RWPE2 (cell line): ENCODE measurements at regions not wholly inside any gene's neighbourhood (a gene's known extent, or its start where the extent isn't known, plus 50 kb on each side); places are given as distances from the start of the nearest gene placed in this dataset.

Experiments used
- ATAC-seq: fragments of 200-7000 bp; cut with Tn5 transposase; 3 replicates; pipeline ENCODE4 v1.9.1; 2021; ENCODE audit warnings: low read depth
- DNase-seq: peaks from one replicate; pipeline ENCODE4 v3.0.0-alpha.2; 2020; ENCODE audit warnings: low spot score
- H3K27ac ChIP-seq: fragments of 450-650 bp; 2 replicates; pipeline ENCODE4 v1.5.1; 2017; ENCODE audit warnings: mild to moderate bottlenecking; ENCODE audit not compliant: poor library complexity, severe bottlenecking
- H3K27me3 ChIP-seq: fragments of 250-450 bp; sonication (Bioruptor Pico); 2 replicates; pipeline ENCODE4 v1.5.1; 2021; ENCODE audit warnings: mild to moderate bottlenecking, moderate library complexity; ENCODE audit not compliant: insufficient read depth, poor library complexity, severe bottlenecking
- H3K36me3 ChIP-seq: fragments of 250-450 bp; sonication (Bioruptor Pico); 2 replicates; pipeline ENCODE4 v1.5.1; 2020; ENCODE audit warnings: low read depth, mild to moderate bottlenecking, moderate library complexity
- H3K4me1 ChIP-seq: fragments of 250-450 bp; sonication (Bioruptor Pico); 2 replicates; pipeline ENCODE4 v1.5.1; 2021; ENCODE audit warnings: mild to moderate bottlenecking, moderate library complexity; ENCODE audit not compliant: insufficient read depth, poor library complexity, severe bottlenecking
- H3K4me3 ChIP-seq: fragments of 250-450 bp; sonication (Bioruptor Pico); 2 replicates; pipeline ENCODE4 v1.5.1; 2021; ENCODE audit warnings: mild to moderate bottlenecking, moderate library complexity; ENCODE audit not compliant: severe bottlenecking
- H3K9me3 ChIP-seq: fragments of 250-450 bp; sonication (Bioruptor Pico); 2 replicates; pipeline ENCODE4 v1.5.1; 2021; ENCODE audit warnings: mild to moderate bottlenecking, moderate library complexity; ENCODE audit not compliant: severe bottlenecking
- TF ChIP-seq, protein P1 (sequence below): fragments of 450-650 bp; IDR thresholded peaks from one replicate; pipeline ENCODE4 v1.5.1; 2017; ENCODE audit warnings: mild to moderate bottlenecking, moderate library complexity; ENCODE audit not compliant: poor library complexity, severe bottlenecking

DNA sequence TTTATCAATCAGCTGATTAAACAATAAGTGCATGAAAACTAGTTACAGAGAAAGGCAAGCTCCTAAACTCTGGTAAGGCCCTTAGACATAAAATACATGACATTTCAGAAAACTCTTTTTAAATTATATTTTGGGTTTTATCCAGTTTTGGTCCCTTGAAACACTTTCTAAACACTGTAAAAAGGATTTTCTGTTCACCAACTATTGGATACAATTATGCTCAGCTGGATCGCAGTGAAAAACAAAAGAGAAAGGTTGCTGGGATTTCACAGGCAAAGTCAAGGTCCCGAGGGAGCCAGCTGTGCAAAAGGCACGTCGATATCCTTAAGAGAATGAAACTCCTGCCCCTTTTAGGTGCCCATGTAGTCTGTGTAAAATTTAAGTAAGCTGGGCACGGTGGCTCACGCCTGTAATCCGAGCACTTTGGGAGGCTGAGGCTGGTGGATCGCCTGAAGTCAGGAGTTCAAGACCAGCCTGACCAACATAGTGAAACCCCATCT, 1018.4 kb upstream of the INTU start:
- Histone ChIP-seq H3K27ac (no peak overlapping the region), H3K9me3 (no peaks in the 10 kb centered on the region), H3K4me1 (peaks cover 7% of the 10 kb centered on the region), H3K4me3 (no peak overlapping the region), H3K27me3 (no peaks in the 10 kb centered on the region), H3K36me3 (no peaks in the 10 kb centered on the region)
- DNase-seq = no peak
- TF ChIP-seq, protein P1, sequence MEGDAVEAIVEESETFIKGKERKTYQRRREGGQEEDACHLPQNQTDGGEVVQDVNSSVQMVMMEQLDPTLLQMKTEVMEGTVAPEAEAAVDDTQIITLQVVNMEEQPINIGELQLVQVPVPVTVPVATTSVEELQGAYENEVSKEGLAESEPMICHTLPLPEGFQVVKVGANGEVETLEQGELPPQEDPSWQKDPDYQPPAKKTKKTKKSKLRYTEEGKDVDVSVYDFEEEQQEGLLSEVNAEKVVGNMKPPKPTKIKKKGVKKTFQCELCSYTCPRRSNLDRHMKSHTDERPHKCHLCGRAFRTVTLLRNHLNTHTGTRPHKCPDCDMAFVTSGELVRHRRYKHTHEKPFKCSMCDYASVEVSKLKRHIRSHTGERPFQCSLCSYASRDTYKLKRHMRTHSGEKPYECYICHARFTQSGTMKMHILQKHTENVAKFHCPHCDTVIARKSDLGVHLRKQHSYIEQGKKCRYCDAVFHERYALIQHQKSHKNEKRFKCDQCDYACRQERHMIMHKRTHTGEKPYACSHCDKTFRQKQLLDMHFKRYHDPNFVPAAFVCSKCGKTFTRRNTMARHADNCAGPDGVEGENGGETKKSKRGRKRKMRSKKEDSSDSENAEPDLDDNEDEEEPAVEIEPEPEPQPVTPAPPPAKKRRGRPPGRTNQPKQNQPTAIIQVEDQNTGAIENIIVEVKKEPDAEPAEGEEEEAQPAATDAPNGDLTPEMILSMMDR = no peak
- no peak for ATAC-seq

DNA sequence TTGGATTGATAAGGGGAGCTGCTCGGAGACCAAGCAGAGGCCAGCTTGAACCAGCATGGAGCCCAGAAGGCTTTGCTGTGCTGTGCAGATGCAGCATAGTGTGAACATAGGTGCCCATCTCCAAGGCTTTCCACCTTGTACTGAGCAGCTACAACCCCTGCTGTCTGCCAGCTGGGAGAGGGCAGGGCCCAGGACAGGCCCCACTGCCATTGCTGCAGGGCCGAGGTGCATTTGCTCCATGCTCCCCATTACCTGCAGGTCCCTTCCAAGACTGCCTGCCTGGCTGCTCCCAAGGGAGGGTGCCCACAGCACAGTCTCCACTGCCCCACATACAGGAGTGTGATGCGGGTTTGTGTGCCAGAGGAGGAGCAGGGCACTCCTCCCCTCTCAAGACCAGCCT, 1016.0 kb upstream of the INTU start:
- TF ChIP-seq, protein P1 = no peak
- Histone ChIP-seq H3K4me3 (no peak overlapping the region), H3K4me1 (peaks cover 5% of the 10 kb centered on the region), H3K27ac (no peak overlapping the region), H3K27me3 (no peaks in the 10 kb centered on the region), H3K36me3 (no peaks in the 10 kb centered on the region), H3K9me3 (no peaks in the 10 kb centered on the region)
- ATAC-seq (no peak), DNase-seq (no peak)

DNA sequence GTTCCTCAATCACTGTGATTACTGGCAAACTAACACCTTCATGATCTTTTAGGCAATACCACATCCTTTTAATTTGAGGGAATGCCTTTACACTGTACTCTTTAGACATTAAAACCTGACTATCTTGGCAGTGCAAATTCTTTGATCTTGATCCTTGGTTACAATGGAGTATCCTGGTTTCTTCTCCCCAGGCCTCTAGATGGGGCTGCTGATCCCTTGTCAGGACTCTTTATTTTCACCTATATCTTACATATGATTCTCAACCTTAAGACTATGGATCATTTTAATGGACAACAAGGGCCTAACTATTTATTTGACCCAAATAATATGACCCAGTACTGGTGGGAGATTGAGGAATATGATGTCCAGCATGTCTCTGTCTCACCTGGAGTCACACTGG, 1005.5 kb upstream of the INTU start:
- no peaks in the 10 kb centered on the region for H3K36me3 ChIP-seq
- H3K4me3 ChIP-seq = no peak overlapping the region
- TF ChIP-seq, protein P1 = peak; percentile 68
- no peak overlapping the region for H3K27ac ChIP-seq
- H3K27me3 ChIP-seq = no peaks in the 10 kb centered on the region
- DNase-seq (no peak), ATAC-seq (peak; percentile 63; the same call in 1 of the 3 replicates)
- no peaks in the 10 kb centered on the region for H3K4me1 ChIP-seq
- no peaks in the 10 kb centered on the region for H3K9me3 ChIP-seq

DNA sequence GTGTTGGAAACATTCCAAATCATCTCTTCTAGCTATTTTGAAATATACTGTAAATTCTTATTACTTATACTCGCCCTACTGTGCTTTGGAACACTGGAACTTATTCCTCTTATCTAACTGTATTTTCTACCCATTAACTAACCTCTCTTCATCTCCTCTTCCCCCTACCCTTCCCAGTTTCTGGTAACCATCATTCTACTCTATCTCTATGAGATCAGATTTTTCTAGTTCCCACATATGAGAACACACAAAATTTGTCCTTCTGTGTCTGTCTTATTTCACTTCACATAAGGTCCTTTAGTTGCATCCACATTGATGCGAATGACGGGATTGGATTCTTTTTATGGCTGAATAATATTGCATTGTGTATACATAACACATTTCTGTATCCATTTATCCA, 1003.8 kb upstream of the INTU start:
- Histone ChIP-seq H3K27ac (no peak overlapping the region), H3K4me1 (no peaks in the 10 kb centered on the region), H3K9me3 (no peaks in the 10 kb centered on the region), H3K36me3 (no peaks in the 10 kb centered on the region), H3K27me3 (no peaks in the 10 kb centered on the region), H3K4me3 (no peak overlapping the region)
- ATAC-seq (no peak), DNase-seq (no peak)
- TF ChIP-seq, protein P1 = no peak

DNA sequence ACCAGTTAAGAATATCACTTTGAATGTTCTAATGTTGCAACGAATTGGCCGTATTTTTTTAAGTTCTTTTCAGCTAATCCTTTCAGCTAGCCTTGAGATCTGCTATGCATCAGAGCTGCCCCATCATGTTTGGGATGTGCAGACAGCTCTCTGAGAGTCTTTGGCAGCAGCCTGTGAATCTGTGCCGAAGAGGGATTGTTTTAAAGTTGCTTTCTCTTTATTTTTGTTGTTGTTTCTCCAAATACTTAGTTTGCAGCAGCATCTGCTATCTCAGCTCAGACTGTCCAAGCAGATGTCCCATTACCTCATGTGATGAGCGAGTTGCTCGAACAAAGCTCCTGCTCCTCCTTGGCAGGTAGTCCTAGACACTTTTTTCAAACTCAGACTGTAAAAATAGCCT, 1002.5 kb upstream of the INTU start:
- Histone ChIP-seq H3K4me1 (no peaks in the 10 kb centered on the region), H3K27ac (no peak overlapping the region), H3K4me3 (no peak overlapping the region), H3K27me3 (no peaks in the 10 kb centered on the region), H3K9me3 (no peaks in the 10 kb centered on the region), H3K36me3 (no peaks in the 10 kb centered on the region)
- TF ChIP-seq, protein P1 = no peak
- no peak for DNase-seq
- ATAC-seq = no peak
